Activated CD4-positive, alpha-beta T cell treated with anti-CD3 and anti-CD28 coated beads, Interleukin-2, Interleukin-4, amounts not matched to agents 100 ng/mL and 50 ng/mL, durations not matched to agents 16 hours and 8 hours (primary cell): ENCODE measurements at regions not wholly inside any gene's neighbourhood (a gene's known extent, or its start where the extent isn't known, plus 50 kb on each side); places are given as distances from the start of the nearest gene placed in this dataset.

Source experiments
- DNase-seq: peaks from one replicate; pipeline ENCODE4 v3.0.0-alpha.2; 2020; ENCODE audit warnings: low spot score

DNA sequence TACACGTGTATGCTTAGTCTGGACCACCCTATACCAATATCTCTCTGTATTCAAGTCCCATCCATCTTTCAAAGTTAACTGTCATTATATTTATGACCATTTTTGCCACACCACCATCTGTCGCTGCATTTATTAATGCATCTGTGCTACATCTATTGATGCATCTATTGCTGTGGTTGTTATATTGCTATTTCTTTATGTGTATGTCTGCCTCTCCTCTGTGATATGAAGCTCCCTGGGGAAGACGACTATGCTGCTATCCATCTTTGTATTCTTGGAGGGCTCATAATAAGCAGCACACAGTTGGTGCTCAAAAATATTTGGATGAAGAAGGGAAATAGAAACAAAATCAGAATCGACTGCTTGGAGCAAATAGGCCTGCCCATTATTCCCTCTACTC lies 357.6 kb downstream of the RPS29 start:
- no peak for DNase-seq

GRCh38 chr14:49221316-49221715 lies 364.9 kb downstream of the RPS29 start:
- DNase-seq, result no peak

- DNase-seq, result no peak
These were observed 365.7 kb downstream of the RPS29 start for GRCh38 chr14:49220492-49220891.

DNA sequence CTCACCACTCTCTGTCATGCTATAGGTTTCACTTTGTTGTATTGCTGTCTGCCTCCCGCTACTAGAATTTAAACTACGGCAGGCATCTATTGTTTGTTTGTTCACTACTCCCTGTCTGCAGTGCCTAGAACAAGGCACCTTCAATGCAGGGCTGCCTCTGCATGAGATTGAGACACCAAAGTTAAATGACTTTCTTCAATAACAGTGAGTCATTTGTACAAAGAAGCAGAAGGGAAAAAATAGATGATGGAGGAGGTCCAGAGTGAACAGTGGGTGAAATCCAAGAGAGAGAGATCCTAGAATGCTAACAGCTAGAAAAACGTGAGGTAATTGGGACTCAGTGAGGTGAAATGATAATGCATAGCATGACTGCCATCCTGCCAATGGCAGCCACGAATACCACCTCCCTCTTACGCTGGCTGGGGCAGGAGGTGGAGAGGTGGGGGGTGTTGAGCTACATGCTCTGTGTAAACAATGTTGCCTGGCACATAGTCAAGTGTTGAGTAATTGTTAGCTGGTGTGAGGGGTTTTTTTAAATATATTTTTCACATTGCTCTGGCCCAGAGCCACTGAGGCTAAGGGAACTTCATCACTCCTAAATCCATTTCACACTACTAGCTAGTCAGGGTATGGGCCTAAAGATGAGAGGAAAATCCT lies 367.6 kb downstream of the RPS29 start:
- DNase-seq, result no peak

GRCh38 chr14:49212721-49213120 lies 373.5 kb downstream of the RPS29 start:
- DNase-seq, result no peak

DNA sequence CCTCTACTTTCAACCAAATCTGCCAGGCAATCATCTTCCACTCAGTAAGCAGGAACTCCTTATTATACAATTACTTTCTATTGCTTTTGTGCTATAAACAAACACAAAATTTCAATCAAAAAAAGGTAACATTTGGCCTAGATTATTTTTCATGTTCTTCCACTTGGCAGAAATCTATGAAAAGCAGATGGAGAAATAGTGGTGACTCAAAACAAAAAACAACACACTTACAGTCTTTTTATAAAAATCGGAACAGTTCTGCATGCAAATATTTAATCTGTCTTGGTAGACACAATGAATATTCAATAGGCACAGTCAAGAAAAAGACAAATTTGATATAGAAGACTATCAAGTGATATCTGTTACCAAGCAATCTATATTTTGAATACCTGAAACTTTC lies 376.8 kb downstream of the RPS29 start:
- DNase-seq, result no peak

GRCh38 chr14:49206828-49207227 lies 379.4 kb downstream of the RPS29 start:
- DNase-seq, result no peak

GRCh38 chr14:49203676-49204075 lies 382.5 kb downstream of the RPS29 start:
- no peak for DNase-seq

DNA sequence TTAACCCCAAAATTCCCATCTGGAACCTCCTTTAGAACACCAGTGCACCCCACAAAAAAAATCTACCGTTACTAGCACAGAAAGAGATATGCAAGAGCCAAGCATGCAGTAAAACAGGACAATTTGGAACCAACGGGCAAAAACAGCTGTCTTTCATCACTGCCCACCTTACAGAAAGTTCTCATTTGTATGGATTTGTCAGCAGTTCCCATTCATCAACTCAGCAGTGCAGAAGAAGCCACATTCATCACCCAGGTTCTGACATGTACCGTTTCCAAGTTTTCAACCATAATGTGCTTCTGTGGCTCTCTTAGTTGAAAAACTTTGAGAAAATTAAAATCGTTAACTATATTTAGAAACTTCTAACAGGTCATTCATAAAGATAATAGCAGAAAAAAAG lies 387.0 kb downstream of the RPS29 start:
- DNase-seq, result no peak

DNA sequence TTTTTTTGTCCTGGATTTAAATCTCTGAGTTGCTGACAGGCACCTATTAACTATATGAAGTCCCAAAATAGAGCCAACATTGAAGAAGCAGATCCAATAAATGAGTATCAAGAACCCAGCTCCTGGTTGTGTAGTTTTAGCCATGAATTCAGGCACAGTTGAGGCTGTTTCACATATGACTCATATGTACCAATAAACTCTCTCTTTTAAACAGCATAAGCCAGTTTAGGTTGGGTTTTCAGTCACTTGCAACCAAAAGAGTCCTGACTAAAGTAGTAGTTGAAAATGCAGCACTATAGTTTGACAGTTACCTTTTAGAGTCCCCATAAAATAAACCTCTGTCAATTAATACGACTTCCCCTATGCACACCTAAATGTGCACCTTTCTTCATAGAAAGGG lies 389.9 kb downstream of the RPS29 start:
- peak; percentile 21 for DNase-seq

GRCh38 chr14:49194067-49194466 lies 392.1 kb downstream of the RPS29 start:
- DNase-seq, result no peak

GRCh38 chr14:49193332-49194065 lies 392.7 kb downstream of the RPS29 start:
- DNase-seq, result no peak

DNA sequence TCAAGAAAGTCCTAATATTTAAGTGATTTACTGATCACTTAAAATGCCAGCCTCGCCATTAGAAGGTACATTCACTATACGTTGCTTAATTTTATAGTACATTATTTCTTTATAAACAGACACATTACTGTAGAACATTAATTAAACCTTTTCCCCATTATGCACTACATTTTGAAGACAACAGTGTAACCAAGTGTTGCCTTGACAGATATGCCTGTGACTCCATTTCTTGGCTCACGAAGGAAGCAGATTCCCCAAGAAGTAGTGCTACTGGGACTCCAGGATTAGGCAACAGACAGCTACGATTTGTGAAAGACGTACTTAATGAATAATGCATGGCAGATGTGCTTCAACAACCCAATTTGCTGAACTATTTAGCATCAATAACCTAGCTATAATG lies 394.8 kb downstream of the RPS29 start:
- DNase-seq, result no peak

GRCh38 chr14:49189375-49189774 lies 396.8 kb downstream of the RPS29 start:
- no peak for DNase-seq

DNA sequence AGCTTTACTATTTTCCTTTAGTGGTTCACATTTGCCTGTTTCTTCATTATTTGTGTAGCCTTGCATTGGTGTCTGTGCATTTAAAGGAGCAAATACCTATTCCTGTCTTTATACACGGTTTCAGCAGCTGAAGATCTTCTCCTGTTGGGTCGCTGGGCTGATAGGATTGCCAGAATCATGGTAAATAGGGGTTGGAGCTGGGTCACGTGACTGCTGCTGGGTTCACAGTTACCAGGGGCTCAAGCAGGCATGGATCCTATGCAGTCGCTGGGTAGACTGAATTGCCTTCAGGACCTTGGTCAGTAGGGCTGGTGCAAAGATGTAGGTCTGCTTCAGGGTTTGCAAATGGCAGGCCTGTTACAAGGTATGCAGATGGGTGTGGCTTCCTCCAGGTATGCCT lies 398.4 kb downstream of the RPS29 start:
- DNase-seq, result no peak

GRCh38 chr14:49173765-49174373 lies 412.3 kb downstream of the RPS29 start:
- peak; percentile 73 for DNase-seq

- DNase-seq, result no peak
These were observed 422.1 kb downstream of the RPS29 start for GRCh38 chr14:49164074-49164473.

DNA sequence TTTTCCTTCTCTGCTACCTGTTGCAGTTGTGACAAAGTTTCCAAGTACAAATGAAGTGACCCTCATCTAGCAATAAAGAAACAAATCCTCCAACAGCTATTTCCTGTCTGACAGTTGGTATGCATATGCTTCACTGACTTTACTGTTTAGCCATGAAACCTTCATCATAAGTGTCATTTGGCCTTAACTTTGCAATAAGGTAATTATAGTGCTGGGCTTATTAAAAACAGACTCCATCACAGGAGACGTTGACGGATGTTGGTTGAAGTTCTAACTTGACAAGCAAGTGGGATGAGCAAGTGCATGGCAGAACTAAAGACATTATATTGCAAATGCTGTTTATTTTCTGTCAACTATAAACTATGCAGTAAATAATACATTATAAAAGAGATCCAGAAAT lies 425.2 kb downstream of the RPS29 start:
- no peak for DNase-seq

DNA sequence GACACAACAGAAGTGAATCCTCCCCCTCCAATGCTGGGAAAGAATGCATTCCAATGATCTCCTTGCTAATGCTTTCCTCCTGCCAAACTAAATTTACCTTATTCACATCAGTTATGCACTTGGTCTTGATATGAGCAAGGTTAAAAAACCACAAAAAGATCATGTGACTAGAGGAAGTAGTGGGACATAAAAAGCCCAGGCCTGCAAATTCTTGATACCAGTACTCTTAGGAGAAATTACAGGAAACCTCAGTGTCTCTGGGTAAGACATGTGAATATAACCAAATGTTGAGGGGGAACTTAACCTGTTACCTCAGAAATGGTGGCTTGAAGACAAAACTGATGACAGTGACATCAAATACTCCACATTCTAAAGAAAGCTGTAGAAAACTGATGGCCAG lies 427.1 kb downstream of the RPS29 start:
- DNase-seq, result no peak

DNA sequence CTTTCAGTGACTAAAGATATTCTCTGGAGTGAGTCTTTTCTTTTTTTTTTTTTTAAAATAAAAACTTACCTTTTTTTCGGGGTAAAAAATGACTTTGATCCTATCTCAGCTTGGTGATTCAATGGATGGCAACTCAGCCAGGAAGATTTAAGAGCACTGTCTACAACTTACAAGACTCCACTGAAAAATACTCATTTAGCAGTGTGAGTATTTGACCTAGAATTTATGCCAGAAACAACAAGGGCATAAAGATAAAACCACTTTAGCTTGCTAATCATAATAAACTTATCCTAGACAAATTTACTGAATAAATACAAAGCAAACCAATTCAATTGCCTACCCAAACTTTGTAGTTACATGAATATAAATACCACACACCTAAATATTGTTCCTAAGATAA lies 446.6 kb downstream of the RPS29 start:
- no peak for DNase-seq

DNA sequence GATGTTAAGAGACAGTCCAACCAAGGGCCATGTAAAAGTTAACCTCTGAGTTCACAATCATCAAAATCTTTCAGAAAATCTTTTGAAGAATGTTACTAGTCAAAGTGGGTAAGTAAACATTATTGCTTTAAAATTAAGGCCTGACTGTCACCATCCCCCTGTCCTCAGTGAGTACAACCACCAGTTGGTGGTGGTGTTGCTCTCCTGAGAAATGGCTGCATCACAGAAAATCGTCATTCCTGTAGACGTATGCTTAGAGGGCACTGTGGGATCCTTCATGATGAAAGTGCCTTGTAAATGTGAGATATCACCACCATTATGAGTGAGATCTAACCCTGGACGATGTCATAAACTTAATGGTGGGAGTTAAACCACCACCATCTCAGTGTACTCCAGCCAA lies 451.2 kb downstream of the RPS29 start:
- DNase-seq, result no peak

DNA sequence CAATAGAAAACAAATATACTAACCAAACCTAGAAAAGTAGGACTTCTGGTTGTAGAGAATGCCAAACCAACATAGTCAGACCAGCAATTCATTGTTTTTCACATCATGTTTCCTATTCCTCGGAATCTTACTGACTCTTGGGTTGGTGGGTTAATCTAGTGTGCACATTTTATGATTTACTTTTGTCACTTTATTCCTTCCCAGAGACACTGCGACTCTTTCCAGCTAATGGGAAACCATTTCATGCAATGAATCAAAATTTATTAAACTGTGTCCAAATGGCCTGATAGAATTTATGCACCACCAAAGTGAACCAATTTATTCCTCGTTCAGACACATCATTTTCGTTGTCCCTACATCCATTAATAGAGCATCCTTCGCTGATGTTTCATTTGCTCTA lies 464.9 kb downstream of the RPS29 start:
- DNase-seq, result no peak

- no peak for DNase-seq
These were observed 471.9 kb downstream of the RPS29 start for GRCh38 chr14:49114161-49114893.
